Stimulated activated effector memory CD8-positive, alpha-beta T cell treated with anti-CD3 and anti-CD28 coated beads, Interleukin-12 subunit alpha, Interleukin-12 subunit beta, amount 100 ng/mL, for 72 hours (primary cell): ENCODE measurements at regions not wholly inside any gene's neighbourhood (a gene's known extent, or its start where the extent isn't known, plus 50 kb on each side); places are given as distances from the start of the nearest gene placed in this dataset.
"Not testable (repeated sequence)": the region's sequence is repeated elsewhere in the genome, so short reads cannot be mapped to it uniquely, and the experiment has no call there.

Experiments
- ATAC-seq: fragments of 150-1000 bp; cut with Tn5 transposase; 2 replicates; pipeline ENCODE4 v1.10.0; 2021
- DNase-seq, 2 donors: peaks; one replicate each; pipeline ENCODE4 v3.0.0; 2021 to 2022; ENCODE audit warnings: low spot score in 2 of 2
- H3K27ac Mint-ChIP-seq: one replicate; pipeline ENCODE4 v1.8.0; 2022; ENCODE audit warnings: mild to moderate bottlenecking, mixed read lengths
- H3K36me3 Mint-ChIP-seq: one replicate; pipeline ENCODE4 v1.8.0; 2022; ENCODE audit warnings: mild to moderate bottlenecking, mixed read lengths
- H3K4me1 Mint-ChIP-seq: one replicate; pipeline ENCODE4 v1.8.0; 2022; ENCODE audit warnings: mixed read lengths
- H3K4me3 Mint-ChIP-seq: one replicate; pipeline ENCODE4 v1.8.0; 2022; ENCODE audit warnings: mild to moderate bottlenecking, mixed read lengths
- H3K9me3 Mint-ChIP-seq: one replicate; pipeline ENCODE4 v1.8.0; 2022; ENCODE audit warnings: mixed read lengths

DNA sequence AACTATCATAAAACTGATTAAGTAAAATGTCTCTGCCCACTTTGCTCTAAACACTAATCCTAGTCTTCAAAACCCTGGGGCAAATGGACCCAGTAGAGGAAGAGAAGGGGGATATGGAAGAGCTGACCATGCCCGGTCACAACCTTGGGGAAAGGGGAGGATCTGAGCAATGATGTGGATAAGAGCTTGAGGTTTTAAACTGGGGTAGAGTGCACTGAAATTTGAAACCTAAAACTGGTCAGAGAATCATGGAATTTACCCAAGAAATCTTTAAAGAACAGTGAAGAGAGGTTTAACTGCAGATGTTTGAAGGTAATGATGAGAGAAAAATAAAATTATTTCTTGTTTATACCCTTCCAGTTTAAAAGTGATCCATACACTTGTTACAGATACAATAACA lies 110.8 kb downstream of the MRPS30 start:
- no peaks in the 10 kb centered on the region for H3K4me1 Mint-ChIP-seq
- no peak overlapping the region for H3K4me3 Mint-ChIP-seq
- ATAC-seq, result no peak
- H3K9me3 Mint-ChIP-seq, result peaks cover 3% of the 10 kb centered on the region
- H3K36me3 Mint-ChIP-seq, result no peaks in the 10 kb centered on the region
- H3K27ac Mint-ChIP-seq, result no peak overlapping the region
- DNase-seq, result no peak

DNA sequence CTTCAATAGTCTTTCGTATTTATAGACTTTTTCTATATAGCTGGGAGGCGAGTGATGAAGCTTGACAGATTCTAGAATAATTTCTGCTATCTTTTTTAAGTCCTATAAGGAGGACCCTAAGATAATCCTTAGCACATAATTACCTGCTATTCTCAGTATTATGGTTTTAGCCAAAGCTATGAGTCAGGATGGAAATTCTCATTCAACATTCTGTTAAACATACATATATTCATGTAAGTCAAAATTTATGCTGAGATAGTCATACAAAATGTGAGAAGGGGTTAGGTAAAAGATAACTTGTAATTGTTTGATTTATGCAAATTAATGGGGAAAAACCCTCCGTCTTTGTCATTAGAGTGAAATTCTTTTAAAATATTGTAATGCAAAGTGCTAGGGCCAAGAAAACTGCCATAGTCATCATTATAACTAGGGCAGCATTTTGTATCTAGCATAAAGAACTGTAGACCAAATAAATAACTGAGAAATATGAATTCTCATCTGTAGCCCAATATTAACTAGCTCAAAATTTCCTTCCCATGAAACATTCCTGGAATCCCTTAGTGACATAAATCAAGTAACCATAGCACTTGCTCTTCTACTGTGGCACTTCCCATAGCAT lies 118.5 kb downstream of the MRPS30 start:
- DNase-seq (no peak), ATAC-seq (no peak)
- no peak overlapping the region for H3K4me3 Mint-ChIP-seq
- H3K4me1 Mint-ChIP-seq, result no peaks in the 10 kb centered on the region
- H3K27ac Mint-ChIP-seq, result no peak overlapping the region
- H3K36me3 Mint-ChIP-seq, result no peaks in the 10 kb centered on the region
- peaks cover 4% of the 10 kb centered on the region for H3K9me3 Mint-ChIP-seq

DNA sequence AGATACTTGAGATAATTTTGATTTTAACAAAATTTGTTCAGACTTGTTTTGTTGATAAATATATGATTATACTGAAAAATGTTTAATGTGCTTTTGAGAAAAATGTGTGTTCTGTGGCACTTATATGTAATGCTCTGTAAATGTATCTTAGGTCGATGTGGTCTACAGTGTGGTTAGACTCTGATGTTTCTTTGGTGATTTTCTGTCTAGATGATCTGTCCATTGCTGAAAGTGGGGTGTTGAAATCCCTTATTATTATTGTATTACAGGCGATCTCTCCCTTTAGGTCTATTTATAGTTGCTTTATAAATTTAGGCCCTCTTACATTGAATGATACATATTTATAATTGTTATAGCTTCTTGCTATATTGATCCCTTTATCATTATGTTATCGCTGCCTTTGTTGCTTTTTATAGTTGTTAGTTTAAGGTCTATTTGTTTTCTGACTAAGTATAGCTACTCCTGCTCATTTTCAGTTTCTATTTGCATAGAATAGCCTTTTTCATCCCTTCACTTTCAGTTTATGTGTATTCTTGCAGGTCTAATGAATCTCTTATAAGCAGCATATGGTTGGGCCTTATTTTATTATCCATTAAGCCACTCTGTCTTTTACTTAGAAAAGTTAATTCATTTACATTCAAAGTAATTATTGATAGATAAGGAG lies 124.3 kb downstream of the MRPS30 start:
- Mint-ChIP-seq H3K4me3 (no peak overlapping the region), H3K9me3 (peaks cover 7% of the 10 kb centered on the region), H3K36me3 (no peaks in the 10 kb centered on the region), H3K27ac (no peak overlapping the region), H3K4me1 (no peaks in the 10 kb centered on the region)
- ATAC-seq, result no peak
- DNase-seq, result no peak

DNA sequence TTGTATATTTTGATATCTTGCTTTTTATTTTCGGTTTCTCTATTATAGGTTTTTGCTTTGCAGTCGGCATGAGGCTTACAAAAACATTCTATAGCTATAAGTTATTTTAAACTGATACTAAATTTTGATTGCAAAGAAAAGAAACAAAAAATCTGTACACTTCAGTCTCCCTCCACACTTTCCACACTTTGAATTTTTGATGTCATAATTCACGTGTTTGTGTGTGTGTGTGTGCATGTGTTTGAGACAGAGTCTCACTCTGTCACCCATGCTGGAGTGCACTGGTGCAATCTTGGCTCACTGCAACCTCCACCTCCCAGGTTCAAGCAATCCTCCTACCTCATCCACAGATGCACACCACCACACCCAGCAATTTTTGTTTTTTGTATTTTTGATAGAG lies 124.9 kb downstream of the MRPS30 start:
- ATAC-seq (no peak), DNase-seq (no peak)
- H3K4me1 Mint-ChIP-seq, result no peaks in the 10 kb centered on the region
- H3K9me3 Mint-ChIP-seq, result peaks cover 7% of the 10 kb centered on the region
- no peaks in the 10 kb centered on the region for H3K36me3 Mint-ChIP-seq
- no peak overlapping the region for H3K4me3 Mint-ChIP-seq
- H3K27ac Mint-ChIP-seq, result no peak overlapping the region

DNA sequence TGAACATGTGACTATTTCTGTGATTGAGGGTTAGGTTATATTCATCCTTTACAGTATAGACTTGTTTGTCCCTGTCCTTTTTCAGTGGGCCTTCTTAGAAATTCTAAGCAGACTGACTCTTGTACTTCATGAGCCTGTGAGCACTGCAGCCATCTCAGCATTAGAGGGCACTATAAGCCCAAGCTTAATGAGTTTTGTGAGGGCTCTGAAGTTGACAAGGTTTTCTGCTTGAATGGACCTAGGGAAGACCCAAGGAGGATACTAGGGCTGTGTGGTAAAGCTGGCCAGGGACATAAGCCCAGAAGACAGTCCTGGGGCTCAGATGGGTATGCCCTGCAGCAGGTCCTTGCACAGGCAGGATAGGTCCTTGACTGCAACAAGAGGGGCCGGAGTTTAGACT lies 126.5 kb downstream of the MRPS30 start:
- no peak overlapping the region for H3K4me3 Mint-ChIP-seq
- no peak for ATAC-seq
- DNase-seq, result no peak
- no peak overlapping the region for H3K27ac Mint-ChIP-seq
- H3K36me3 Mint-ChIP-seq, result peaks cover 5% of the 10 kb centered on the region
- peaks cover 10% of the 10 kb centered on the region for H3K9me3 Mint-ChIP-seq
- H3K4me1 Mint-ChIP-seq, result no peaks in the 10 kb centered on the region

DNA sequence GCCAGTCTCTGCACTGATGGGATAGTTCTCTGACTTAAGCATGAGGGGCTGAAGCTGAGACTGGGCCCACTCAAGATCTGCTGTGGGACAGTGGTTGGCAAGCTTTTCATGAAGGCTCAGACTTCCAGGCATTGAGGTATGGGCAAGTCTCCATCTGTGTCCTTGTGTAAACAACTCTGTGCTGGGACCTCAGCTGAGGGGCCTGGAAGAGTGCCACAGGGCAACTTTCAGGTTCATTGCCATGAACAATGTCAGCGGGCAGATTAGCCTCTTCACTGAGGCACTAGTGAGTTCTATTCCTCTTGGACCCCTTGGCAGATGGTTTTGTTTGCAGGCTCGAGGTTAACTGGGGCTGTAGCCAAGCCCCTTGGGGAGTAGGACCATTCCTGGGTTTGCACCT lies 127.1 kb downstream of the MRPS30 start:
- H3K36me3 Mint-ChIP-seq, result peaks cover 5% of the 10 kb centered on the region
- no peak overlapping the region for H3K4me3 Mint-ChIP-seq
- no peak overlapping the region for H3K27ac Mint-ChIP-seq
- ATAC-seq, result peak; percentile 8
- H3K9me3 Mint-ChIP-seq, result peaks cover 10% of the 10 kb centered on the region
- H3K4me1 Mint-ChIP-seq, result no peaks in the 10 kb centered on the region
- DNase-seq, result no peak

DNA sequence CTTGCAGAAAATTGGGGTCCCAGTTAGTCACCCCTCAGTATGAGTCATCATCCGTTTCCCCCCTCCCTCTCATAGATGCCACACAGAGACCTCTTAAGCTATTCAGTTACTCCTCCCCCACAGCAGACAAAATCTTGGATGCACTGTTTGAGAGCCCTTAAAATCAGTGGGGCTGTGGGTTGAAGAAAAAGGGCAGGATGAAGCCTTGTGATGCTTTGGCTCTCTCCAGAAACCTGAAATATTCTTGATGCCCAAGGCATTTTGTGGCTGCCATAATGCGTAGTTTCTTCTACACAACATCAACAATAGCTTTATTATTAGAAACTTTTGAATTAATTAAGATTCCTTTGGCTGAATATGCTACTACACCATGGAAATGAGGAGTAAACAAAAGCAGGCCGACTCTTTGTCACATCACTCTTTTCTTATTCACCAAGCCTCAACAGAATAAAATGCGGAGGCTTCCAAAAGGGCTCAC lies 133.8 kb downstream of the MRPS30 start:
- H3K4me1 Mint-ChIP-seq, result no peaks in the 10 kb centered on the region
- peaks cover 3% of the 10 kb centered on the region for H3K9me3 Mint-ChIP-seq
- H3K27ac Mint-ChIP-seq, result no peak overlapping the region
- ATAC-seq, result no peak
- no peak overlapping the region for H3K4me3 Mint-ChIP-seq
- H3K36me3 Mint-ChIP-seq, result peaks cover 5% of the 10 kb centered on the region
- DNase-seq, result no peak

DNA sequence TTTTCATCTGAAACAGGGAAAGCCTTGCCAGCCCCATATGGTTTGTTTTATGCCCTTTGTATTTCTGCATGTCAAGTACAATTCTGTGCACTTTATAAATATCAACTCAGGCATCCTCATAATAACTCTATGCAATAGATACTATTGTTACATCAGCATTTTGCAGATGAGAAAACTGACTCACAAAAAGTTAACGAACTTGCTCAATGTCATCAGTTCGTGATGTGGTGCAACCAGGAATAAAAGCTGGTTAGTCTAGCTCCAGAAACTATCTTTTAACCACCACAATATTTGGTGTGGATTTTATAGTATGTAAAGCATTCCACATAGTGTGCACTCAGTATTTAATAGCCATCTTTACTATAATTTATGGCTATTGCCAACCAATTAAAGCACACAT lies 134.9 kb downstream of the MRPS30 start:
- Mint-ChIP-seq H3K4me1 (no peaks in the 10 kb centered on the region), H3K9me3 (peaks cover 3% of the 10 kb centered on the region), H3K36me3 (peaks cover 5% of the 10 kb centered on the region), H3K4me3 (no peak overlapping the region), H3K27ac (no peak overlapping the region)
- DNase-seq (no peak), ATAC-seq (no peak)

DNA sequence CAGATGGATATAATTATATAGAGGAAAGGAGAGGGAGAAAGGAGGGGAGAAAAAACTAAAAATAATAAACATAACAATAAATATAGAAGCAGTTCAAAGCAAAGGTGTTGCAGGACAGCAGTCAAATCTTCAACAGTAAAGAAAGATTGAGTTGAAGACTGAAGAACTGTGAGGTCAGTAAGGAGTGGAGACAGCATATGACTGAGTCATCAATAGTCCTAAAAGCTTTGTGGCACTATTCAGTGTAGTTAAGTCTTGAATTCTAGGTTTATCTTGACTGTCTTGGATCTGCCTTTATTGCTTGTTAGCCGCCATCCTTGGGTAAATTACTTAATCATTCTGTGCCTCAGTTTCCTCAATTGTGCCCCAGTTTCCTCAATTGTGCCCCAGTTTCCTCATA lies 137.0 kb downstream of the MRPS30 start:
- no peak for DNase-seq
- no peak overlapping the region for H3K4me3 Mint-ChIP-seq
- no peaks in the 10 kb centered on the region for H3K9me3 Mint-ChIP-seq
- no peaks in the 10 kb centered on the region for H3K36me3 Mint-ChIP-seq
- ATAC-seq, result no peak
- no peak overlapping the region for H3K27ac Mint-ChIP-seq
- no peaks in the 10 kb centered on the region for H3K4me1 Mint-ChIP-seq

DNA sequence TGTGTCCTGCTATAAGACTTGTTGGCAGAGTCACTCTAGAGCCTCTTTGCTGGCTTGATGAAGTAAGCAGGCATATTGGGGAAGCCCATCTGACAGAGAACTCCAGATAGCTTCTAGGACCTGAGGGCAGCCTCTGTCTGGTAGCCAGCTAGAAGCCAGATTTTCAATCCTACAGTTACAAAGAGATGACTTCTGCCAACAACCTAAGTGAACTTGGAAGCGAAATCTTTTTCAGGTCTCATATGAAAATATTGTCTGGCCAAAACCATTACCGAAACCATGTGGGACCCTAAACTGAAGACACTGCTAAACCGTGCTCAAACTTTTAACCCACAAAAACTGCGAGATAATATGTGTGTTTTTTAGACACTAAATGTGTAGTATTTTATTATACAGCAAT lies 140.9 kb downstream of the MRPS30 start:
- H3K27ac Mint-ChIP-seq, result no peak overlapping the region
- no peak for ATAC-seq
- H3K4me3 Mint-ChIP-seq, result no peak overlapping the region

DNA sequence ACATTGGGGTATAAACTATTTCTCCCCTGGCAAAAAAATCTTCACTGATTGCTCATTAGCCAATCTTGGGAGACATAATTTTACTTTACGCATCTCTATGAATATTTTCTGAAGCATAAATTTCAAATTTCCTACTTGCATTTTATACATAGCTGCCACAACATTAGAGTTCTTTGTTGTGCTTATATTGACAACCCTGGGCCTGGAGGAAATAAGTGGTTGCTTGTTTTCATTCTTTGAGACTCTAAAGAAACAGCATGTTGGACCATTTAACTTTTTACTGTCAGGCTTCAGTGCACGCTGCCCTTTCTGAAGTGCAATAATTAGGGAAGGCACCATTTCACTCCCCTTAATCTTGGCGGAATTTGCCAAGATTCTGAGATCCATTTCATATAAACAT lies 142.6 kb downstream of the MRPS30 start:
- DNase-seq, result no peak
- H3K4me3 Mint-ChIP-seq, result no peak overlapping the region
- H3K4me1 Mint-ChIP-seq, result no peaks in the 10 kb centered on the region
- H3K27ac Mint-ChIP-seq, result no peak overlapping the region
- no peaks in the 10 kb centered on the region for H3K36me3 Mint-ChIP-seq
- no peaks in the 10 kb centered on the region for H3K9me3 Mint-ChIP-seq
- ATAC-seq, result no peak

More for the DNA sequence above, 140.9 kb downstream of the MRPS30 start:
- H3K4me1 Mint-ChIP-seq, result no peaks in the 10 kb centered on the region
- no peak for DNase-seq
- H3K36me3 Mint-ChIP-seq, result no peaks in the 10 kb centered on the region
- no peaks in the 10 kb centered on the region for H3K9me3 Mint-ChIP-seq

DNA sequence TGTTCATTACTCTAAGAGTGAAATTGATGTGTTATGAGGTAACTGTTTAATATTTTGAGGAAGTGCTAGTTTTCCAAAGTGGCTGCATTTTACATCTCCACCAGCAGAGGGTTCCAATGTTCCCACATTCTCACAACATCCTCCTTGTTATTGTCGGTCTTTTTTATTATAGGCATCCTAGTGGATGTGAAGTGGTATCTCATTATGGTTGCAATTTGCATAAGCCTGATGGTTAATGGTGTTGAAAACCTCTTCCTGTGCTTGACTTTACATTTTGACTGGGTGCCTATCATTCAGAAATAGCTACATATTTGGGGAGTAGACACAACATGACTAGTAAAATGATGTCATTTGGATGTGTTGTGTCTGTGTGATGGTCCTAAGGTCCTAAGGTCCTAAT lies 143.6 kb downstream of the MRPS30 start:
- DNase-seq, result no peak
- no peak overlapping the region for H3K27ac Mint-ChIP-seq
- ATAC-seq, result peak; percentile 54
- H3K36me3 Mint-ChIP-seq, result no peaks in the 10 kb centered on the region
- H3K4me3 Mint-ChIP-seq, result no peak overlapping the region
- no peaks in the 10 kb centered on the region for H3K4me1 Mint-ChIP-seq
- no peaks in the 10 kb centered on the region for H3K9me3 Mint-ChIP-seq

DNA sequence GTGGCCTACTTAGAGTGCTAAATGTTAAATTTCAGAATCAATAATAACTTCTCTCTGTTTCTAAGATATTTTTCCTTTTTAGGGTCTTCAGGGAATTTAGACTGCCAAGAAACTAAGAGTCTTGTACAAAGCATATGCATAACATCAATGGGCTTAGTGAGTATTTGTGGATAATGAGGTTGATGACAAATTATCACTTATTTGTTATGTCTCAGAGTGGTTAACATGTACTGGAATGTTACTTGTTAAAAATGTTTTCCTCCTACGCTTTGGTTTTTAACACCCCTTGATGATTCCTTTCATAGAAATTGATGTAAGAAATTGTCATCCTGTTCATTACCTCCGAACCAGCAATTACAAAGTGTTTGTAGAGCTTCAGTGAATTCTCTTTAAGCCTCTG lies 144.3 kb downstream of the MRPS30 start:
- Mint-ChIP-seq H3K4me1 (no peaks in the 10 kb centered on the region), H3K36me3 (no peaks in the 10 kb centered on the region), H3K9me3 (no peaks in the 10 kb centered on the region), H3K27ac (no peak overlapping the region), H3K4me3 (no peak overlapping the region)
- DNase-seq (no peak), ATAC-seq (peak; percentile 40)

DNA sequence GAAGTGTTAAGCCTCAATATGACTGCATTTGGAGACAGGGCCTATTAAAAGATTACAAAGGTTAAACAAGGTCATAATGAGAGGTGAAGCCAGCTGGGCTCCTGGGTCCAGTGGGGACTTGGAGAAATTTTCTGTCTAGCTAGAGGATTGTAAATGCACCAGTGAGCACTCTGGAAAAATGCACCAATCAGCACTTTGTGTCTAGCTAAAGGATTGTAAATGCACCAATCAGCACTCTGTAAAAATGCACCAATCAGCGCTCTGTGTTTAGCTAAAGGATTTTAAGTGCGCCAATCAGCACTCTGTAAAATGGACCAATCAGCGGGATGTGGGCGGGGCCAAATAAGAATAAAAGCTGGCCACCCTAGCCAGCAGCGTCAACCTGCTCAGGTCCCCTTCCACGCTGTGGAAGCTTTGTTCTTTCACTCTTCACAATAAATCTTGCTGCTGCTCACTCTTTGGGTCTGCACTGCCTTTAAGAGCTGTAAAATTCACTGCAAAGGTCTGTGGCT lies 150.3 kb downstream of the MRPS30 start:
- not testable (repeated sequence) for DNase-seq, H3K4me3 Mint-ChIP-seq, H3K27ac Mint-ChIP-seq, H3K9me3 Mint-ChIP-seq, H3K4me1 Mint-ChIP-seq, ATAC-seq, H3K36me3 Mint-ChIP-seq

DNA sequence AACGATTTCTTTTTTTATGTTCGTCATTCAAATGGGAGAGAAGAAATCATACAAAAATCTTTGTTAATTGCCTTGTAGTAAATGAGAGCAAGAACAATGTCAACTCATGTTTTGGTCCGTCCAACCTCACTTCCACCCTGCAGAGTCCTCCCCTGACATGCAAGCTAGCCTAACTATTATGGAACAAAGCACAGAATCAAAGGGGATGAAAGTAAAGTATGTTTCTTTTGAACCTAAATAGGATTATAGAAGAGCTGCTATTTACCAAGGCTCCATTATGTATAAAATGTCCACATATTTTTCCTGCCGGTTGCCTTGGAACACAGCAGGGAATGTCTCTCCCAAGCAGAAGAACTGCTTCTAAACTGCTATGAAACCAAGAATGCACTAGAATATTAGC lies 161.1 kb downstream of the MRPS30 start:
- ATAC-seq (no peak), DNase-seq (no peak)
- Mint-ChIP-seq H3K4me3 (no peak overlapping the region), H3K36me3 (no peaks in the 10 kb centered on the region), H3K4me1 (no peaks in the 10 kb centered on the region), H3K27ac (no peak overlapping the region), H3K9me3 (peaks cover 14% of the 10 kb centered on the region)

DNA sequence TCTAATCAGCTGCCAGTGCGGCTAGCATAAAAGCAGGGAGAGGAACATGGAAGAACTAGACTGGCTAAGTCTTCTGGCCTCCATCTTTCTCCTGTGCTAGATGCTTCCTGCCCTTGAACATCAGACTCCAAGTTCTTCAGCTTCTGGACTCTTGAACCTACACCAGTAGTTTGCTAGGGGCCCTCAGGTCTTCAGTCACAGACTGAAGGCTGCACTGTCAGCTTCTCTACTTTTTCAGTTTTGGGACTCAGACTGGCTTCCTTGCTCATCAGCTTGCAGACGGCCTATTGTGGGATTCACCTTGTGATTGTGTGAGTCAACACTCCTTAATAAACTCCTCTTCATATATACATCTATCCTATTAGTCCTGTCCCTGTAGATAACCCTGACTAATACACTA lies 162.2 kb downstream of the MRPS30 start:
- DNase-seq, H3K4me3 Mint-ChIP-seq, H3K4me1 Mint-ChIP-seq, ATAC-seq, H3K27ac Mint-ChIP-seq, H3K36me3 Mint-ChIP-seq: not testable (repeated sequence)
- H3K9me3 Mint-ChIP-seq, result peaks cover 14% of the 10 kb centered on the region
